ENCODE measurements at regions not wholly inside any gene's neighbourhood (a gene's known extent, or its start where the extent isn't known, plus 50 kb on each side); places are given as distances from the start of the nearest gene placed in this dataset.
"Not testable (repeated sequence)": the region's sequence is repeated elsewhere in the genome, so short reads cannot be mapped to it uniquely, and the experiment has no call there.

DNA sequence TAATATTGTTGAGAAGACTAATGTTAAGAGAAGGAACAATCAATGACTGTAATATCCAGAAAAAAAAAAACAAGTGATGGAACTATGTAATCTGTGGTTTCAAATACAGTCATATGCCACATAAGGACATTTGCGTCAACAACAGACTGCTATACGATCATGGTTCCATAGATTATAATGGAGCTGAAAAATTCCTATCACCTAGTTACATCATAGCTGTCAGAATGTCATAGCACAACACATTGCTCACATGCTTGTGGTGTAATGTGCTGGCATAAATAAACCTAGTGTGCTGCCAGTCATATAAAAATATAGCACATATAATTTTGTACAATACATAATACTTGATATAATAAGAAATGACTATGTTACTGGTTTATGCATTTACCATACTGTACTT is 653.5 kb downstream of the TRHDE start:
- Mint-ChIP-seq H3K27me3 (no peaks in the 10 kb centered on the region), H3K4me1 (no peaks in the 10 kb centered on the region), H3K27ac (no peak overlapping the region), H3K9me3 (peaks cover 3% of the 10 kb centered on the region), H3K4me3 (no peak overlapping the region), H3K36me3 (no peaks in the 10 kb centered on the region)
- ATAC-seq = no peak

GRCh38 chr12:72931838-72932237 is 659.7 kb downstream of the TRHDE start:
- not testable (repeated sequence) for H3K9me3 Mint-ChIP-seq, H3K27me3 Mint-ChIP-seq, H3K27ac Mint-ChIP-seq, H3K4me3 Mint-ChIP-seq, ATAC-seq, H3K4me1 Mint-ChIP-seq, H3K36me3 Mint-ChIP-seq

- Mint-ChIP-seq H3K36me3 (no peaks in the 10 kb centered on the region), H3K4me1 (no peaks in the 10 kb centered on the region), H3K4me3 (no peak overlapping the region), H3K27me3 (no peaks in the 10 kb centered on the region), H3K27ac (no peak overlapping the region), H3K9me3 (peaks cover 8% of the 10 kb centered on the region)
- no peak for ATAC-seq
Observed at GRCh38 chr12:72937486-72937885, 665.3 kb downstream of the TRHDE start.

- Mint-ChIP-seq H3K27me3 (no peaks in the 10 kb centered on the region), H3K9me3 (no peaks in the 10 kb centered on the region), H3K36me3 (no peaks in the 10 kb centered on the region), H3K27ac (no peak overlapping the region), H3K4me3 (no peak overlapping the region), H3K4me1 (no peaks in the 10 kb centered on the region)
- no peak for ATAC-seq
Observed at GRCh38 chr12:72957454-72957853, 685.3 kb downstream of the TRHDE start.

- no peaks in the 10 kb centered on the region for H3K4me1 Mint-ChIP-seq
- no peak overlapping the region for H3K4me3 Mint-ChIP-seq
- ATAC-seq = no peak
- H3K27ac Mint-ChIP-seq = no peak overlapping the region
- H3K27me3 Mint-ChIP-seq = no peaks in the 10 kb centered on the region
- H3K9me3 Mint-ChIP-seq = no peaks in the 10 kb centered on the region
- no peaks in the 10 kb centered on the region for H3K36me3 Mint-ChIP-seq
Observed at GRCh38 chr12:72966684-72967083, 694.5 kb downstream of the TRHDE start.

DNA sequence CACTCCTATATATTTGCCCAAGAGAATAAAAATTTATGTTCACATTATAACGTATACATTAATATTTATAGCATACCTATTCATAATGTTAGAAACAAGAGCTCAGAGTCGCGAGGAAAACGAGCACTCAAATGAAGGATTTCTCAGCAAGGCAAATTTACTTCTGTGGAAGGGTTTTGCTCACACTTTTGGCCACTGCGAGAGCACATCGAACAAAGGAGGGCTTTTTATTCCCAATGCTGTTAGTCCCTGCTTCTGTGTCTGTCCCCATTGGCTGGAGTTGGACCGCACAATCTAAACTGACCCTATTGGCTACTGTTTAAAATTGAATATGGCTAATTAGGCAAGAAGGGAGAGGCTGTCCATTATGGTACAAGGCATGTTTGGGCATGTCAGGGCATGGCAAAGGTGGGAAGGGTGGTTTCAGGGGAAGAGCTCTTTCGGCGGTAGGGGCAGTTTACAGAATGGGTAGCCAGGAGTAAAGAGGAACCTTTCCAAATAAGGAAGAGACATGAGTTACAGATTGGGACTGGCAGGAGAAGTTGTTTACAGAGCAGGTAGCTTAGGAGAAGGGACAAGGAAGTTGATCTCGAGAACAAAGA is 702.9 kb downstream of the TRHDE start:
- Mint-ChIP-seq H3K4me1 (no peaks in the 10 kb centered on the region), H3K9me3 (peaks cover 4% of the 10 kb centered on the region), H3K36me3 (no peaks in the 10 kb centered on the region), H3K4me3 (no peak overlapping the region), H3K27ac (no peak overlapping the region), H3K27me3 (no peaks in the 10 kb centered on the region)
- no peak for ATAC-seq

GRCh38 chr12:72978999-72979398 is 706.8 kb downstream of the TRHDE start:
- Mint-ChIP-seq H3K9me3 (peaks cover 7% of the 10 kb centered on the region), H3K4me1 (no peaks in the 10 kb centered on the region), H3K4me3 (no peak overlapping the region), H3K27me3 (no peaks in the 10 kb centered on the region), H3K27ac (no peak overlapping the region), H3K36me3 (no peaks in the 10 kb centered on the region)
- ATAC-seq = no peak

GRCh38 chr12:72982356-72982755 is 710.2 kb downstream of the TRHDE start:
- no peak for ATAC-seq
- Mint-ChIP-seq H3K4me1 (no peaks in the 10 kb centered on the region), H3K27me3 (no peaks in the 10 kb centered on the region)

GRCh38 chr12:72986963-72987362 is 714.8 kb downstream of the TRHDE start:
- Mint-ChIP-seq H3K4me3 (no peak overlapping the region), H3K27me3 (no peaks in the 10 kb centered on the region), H3K4me1 (no peaks in the 10 kb centered on the region), H3K9me3 (peaks cover 3% of the 10 kb centered on the region), H3K36me3 (no peaks in the 10 kb centered on the region), H3K27ac (no peak overlapping the region)
- ATAC-seq = no peak

More at GRCh38 chr12:72982356-72982755, 710.2 kb downstream of the TRHDE start:
- peaks cover 4% of the 10 kb centered on the region for H3K9me3 Mint-ChIP-seq
- H3K27ac Mint-ChIP-seq = no peak overlapping the region
- H3K36me3 Mint-ChIP-seq = no peaks in the 10 kb centered on the region
- no peak overlapping the region for H3K4me3 Mint-ChIP-seq

GRCh38 chr12:72989458-72989947 is 717.3 kb downstream of the TRHDE start:
- Mint-ChIP-seq H3K4me3 (no peak overlapping the region), H3K27me3 (no peaks in the 10 kb centered on the region), H3K4me1 (no peaks in the 10 kb centered on the region), H3K27ac (no peak overlapping the region), H3K36me3 (no peaks in the 10 kb centered on the region), H3K9me3 (peaks cover 3% of the 10 kb centered on the region)
- ATAC-seq = no peak

DNA sequence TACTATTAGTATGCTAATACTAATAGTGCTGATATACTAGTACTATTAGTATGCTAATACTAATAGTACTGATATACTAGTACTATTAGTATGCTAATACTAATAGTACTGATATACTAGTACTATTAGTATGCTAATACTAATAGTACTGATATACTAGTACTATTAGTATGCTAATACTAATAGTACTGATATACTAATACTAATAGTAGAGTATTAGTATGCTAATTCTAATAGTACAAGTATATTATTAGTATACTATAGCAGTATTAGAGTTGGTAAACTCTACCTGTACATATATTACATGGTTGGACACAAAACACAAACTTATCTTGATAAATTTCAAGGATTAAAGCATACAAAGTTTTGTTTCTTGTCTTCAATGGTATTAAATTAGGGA is 722.9 kb downstream of the TRHDE start:
- ATAC-seq, H3K4me3 Mint-ChIP-seq, H3K27me3 Mint-ChIP-seq, H3K9me3 Mint-ChIP-seq, H3K4me1 Mint-ChIP-seq, H3K27ac Mint-ChIP-seq, H3K36me3 Mint-ChIP-seq: not testable (repeated sequence)

DNA sequence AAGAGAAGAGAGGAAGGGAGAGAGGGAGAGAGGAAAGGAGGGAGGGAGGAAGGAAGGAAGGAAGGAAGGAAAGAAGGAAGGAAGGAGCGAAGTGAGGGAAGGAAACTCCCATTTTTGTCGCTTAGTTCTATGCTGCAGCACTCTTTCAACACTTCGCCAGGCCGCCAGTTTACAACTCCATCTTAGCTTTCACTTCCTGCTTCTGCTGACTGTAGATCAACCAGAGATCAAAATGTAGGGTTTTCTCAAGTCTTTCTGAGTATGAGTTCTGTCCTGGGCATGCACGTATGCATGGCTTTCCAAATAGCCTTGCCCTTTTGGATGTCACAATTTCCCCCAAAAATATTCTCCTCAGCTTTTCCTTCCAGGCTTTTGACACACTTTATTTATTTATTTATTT is 723.4 kb downstream of the TRHDE start:
- no peaks in the 10 kb centered on the region for H3K4me1 Mint-ChIP-seq
- H3K27ac Mint-ChIP-seq = no peak overlapping the region
- H3K36me3 Mint-ChIP-seq = no peaks in the 10 kb centered on the region
- no peak overlapping the region for H3K4me3 Mint-ChIP-seq
- H3K27me3 Mint-ChIP-seq = no peaks in the 10 kb centered on the region
- no peak for ATAC-seq
- peaks cover 4% of the 10 kb centered on the region for H3K9me3 Mint-ChIP-seq

DNA sequence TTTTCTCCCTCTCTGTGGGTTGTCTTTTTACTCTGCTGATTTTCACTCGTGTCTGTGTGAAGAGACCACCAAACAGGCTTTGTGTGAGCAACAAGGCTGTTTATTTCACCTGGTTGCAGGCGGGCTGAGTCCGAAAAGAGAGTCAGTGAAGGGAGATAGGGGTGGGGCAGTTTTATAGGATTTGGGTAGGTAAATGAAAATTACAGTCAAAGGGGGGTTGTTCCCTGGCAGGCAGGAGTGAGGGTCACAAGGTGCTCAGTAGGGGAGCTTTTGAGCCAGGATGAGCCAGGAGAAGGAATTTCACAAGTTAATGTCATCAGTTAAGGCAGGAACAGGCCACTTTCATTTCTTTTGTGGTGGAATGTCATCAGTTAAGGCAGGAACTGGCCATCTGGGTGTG is 729.6 kb downstream of the TRHDE start:
- H3K9me3 Mint-ChIP-seq, H3K36me3 Mint-ChIP-seq, H3K4me1 Mint-ChIP-seq, H3K4me3 Mint-ChIP-seq, ATAC-seq, H3K27ac Mint-ChIP-seq, H3K27me3 Mint-ChIP-seq: not testable (repeated sequence)

DNA sequence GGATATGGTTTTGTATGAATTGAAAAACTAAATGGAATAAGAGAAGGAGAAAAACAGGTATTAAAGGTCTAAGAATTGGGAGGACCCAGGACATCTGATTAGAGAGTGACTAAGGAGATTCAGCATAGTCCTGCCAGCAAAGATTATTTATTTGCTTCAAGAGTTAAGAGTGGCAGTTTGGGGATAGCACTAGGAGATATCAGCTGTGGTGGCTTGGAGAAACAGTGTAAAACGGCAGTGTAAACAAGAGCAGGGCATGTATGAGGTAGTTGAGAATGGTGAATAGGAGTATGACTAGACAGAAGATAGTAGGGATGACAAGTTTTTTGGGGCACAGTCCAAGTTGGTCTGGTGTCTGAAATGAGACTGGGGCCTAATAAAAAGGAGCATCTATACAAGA is 730.3 kb downstream of the TRHDE start:
- not testable (repeated sequence) for H3K4me3 Mint-ChIP-seq, H3K27me3 Mint-ChIP-seq, ATAC-seq, H3K4me1 Mint-ChIP-seq, H3K36me3 Mint-ChIP-seq, H3K9me3 Mint-ChIP-seq, H3K27ac Mint-ChIP-seq

DNA sequence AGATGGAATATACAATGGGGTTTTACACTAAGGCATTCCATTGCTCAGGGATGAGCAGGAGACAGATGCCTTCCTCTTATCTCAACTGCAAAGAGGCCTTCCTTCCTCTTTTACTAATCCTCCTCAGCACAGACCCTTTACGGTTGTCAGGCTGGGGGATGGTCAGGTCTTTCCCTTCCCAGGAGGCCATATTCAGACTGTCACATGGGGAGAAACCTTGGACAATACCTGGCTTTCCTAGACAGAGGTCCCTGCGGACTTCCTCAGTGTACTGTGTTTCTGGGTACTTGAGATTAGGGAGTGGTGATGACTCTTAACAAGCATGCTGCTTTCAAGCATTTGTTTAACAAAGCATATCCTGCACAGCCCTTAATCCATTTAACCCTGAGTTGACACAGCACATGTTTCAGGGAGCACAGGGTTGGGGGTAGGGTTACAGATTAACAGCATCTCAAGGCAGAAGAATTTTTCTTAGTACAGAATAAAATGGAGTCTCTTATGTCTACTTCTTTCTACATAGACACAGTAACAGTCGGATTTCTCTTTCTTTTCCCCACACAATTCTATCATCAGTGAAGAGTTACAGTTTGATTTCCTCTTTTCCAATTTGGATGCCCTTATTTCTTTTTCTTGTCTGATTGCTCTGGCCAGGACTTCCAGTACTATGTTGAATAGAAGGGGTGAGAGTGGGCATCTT is 737.1 kb downstream of the TRHDE start:
- ATAC-seq, H3K27ac Mint-ChIP-seq, H3K36me3 Mint-ChIP-seq, H3K4me1 Mint-ChIP-seq, H3K4me3 Mint-ChIP-seq, H3K27me3 Mint-ChIP-seq: not testable (repeated sequence)
- peaks cover 13% of the 10 kb centered on the region for H3K9me3 Mint-ChIP-seq

- Mint-ChIP-seq H3K9me3 (peaks cover 6% of the 10 kb centered on the region), H3K4me3 (no peak overlapping the region), H3K27me3 (no peaks in the 10 kb centered on the region), H3K27ac (no peak overlapping the region), H3K4me1 (no peaks in the 10 kb centered on the region), H3K36me3 (no peaks in the 10 kb centered on the region)
- no peak for ATAC-seq
Observed at GRCh38 chr12:73017981-73018380, 745.8 kb downstream of the TRHDE start.

Data from stimulated activated memory B cell treated with anti-CD40 and anti-IgM and Interleukin-4, amounts not matched to agents 10 μg/mL and 1 μg/mL and 100 μg/mL, for 72 hours (primary cell).